ENCODE measurements at regions not wholly inside any gene's neighbourhood (a gene's known extent, or its start where the extent isn't known, plus 50 kb on each side); places are given as distances from the start of the nearest gene placed in this dataset.

GRCh38 chr7:25852939-25853271 is 299.1 kb upstream of the NFE2L3 start:
- TF ChIP-seq POLR2A (IDR thresholded peaks at IDR 0.05; ENCODE audit: low read length) (no peak), GATA1 (IDR thresholded peaks at IDR 0.05; ENCODE audit: low read depth, low read length) (no peak)

All from erythroblast (primary cell).